HG03469 (cell line): ENCODE measurements at regions not wholly inside any gene's neighbourhood (a gene's known extent, or its start where the extent isn't known, plus 50 kb on each side); places are given as distances from the start of the nearest gene placed in this dataset.
"Not testable (repeated sequence)": the region's sequence is repeated elsewhere in the genome, so short reads cannot be mapped to it uniquely, and the experiment has no call there.

Experiments used
- ATAC-seq: cut with Tn5 transposase; IDR thresholded peaks from one replicate; pipeline ENCODE4 v1.9.1; 2021; ENCODE audit warnings: mild to moderate bottlenecking, moderate library complexity, moderate number of reproducible peaks; ENCODE audit not compliant: unreplicated experiment

DNA sequence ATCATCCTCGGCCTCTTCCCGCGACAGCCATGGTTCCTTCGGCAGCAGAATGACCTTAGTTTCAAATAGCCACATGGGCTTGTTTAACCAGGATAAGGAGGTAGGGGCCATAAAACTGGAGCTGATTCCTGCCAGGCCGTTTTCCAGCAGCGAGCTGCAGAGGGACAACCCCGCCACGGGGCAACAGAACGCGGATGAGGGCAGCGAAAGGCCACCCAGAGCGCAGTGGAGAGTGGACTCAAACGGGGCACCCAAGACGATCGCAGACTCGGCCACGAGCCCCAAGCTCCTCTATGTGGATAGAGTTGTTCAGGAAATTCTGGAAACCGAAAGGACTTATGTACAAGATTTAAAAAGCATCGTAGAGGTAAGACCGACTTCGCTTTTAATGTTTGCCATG lies 131.8 kb upstream of the MTHFD1L start:
- no peak for ATAC-seq

DNA sequence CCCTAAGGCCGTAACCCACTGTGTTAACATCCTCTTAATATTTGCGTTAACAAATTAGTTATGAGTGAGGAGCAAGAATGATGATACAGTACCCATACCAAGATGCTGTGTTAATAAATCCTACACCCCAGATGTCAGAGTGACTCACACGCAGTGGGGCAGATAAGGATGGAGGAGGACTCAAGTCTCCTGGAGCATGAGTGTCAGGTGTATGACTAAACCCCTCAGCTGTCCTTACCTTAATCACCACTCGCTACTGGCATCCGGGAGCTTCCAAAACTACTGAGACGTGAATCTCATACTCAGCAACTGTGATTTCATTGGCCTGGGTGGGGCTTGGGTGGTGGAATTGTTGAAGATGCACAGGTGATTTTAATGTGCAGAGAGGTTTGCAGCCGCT lies 131.3 kb upstream of the MTHFD1L start:
- ATAC-seq = no peak

DNA sequence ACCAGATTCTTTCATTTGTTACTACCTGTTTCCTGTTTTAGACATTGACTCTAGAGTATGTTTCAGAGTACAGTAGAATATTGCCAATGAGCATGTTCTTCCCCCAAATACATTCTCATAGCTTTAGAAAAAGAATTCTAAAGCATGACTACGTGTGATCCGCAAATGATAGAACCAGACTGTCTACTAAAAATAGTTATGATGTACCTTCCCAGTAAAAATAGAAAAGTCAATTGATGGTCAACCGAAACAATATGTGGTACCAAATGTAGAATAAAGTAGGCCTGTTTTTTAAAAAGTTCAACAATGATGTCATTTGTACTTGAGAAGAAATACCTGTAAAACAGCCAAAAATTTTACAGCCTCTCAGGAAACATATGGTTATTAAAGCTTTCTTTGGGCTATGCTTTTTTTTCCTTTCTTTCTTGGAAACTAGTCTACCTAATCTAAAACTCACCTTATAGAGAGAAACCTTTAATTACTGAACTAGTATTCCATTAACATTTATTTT lies 130.1 kb upstream of the MTHFD1L start:
- no peak for ATAC-seq

DNA sequence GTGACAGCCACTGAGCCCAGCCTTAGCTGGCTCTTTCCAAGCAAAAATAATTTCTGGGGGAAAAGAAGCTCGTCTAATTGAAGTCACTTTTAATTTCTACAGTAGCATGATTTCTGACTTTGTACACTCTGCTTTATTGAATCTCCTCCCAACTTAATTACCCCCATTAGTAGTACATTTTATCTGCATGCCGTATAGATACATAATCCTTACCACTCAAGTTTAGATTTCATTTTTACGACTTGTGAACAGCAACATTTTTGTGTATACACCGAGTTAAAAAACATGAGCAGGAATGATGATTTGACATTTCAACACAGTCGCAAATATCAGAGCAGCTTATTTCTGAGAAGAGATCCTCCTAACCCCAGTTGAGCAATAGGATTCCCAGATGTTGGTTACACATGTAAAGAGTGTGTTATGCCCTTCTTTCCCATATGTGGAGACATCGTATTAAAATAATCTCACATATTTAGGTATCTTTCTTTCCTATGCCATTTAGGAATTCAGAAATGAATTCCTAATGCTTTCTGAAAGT lies 127.3 kb upstream of the MTHFD1L start:
- no peak for ATAC-seq

DNA sequence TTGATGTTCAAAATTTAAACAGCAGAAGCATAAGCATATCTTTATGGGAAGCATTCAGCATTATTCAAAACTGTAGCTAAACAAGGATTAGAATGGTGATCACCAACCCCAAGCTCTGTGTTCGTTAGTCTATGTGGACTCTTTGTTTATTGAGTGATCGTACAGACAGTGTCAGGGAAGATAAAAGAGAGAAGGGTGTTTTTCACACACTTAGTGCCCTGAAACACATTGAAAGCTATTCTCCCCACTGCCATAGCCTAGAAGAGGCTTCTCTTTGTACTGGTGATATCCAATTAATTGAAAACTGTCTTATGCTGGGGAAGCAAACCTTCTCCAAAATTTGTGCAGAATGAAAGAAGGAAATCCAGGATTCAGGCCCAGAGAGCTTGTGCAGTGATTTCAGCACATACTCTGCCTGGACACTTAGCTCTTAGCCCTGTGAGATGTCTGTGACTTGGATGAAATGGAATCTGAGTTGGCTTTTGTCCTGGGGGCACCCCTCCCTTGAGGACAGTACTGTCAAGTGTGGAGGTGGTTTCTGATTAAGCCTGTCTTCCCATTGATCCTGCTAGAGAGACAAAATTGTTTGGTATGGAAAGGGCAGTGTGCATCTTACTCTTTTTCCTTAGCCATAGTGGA lies 125.7 kb upstream of the MTHFD1L start:
- ATAC-seq = no peak

DNA sequence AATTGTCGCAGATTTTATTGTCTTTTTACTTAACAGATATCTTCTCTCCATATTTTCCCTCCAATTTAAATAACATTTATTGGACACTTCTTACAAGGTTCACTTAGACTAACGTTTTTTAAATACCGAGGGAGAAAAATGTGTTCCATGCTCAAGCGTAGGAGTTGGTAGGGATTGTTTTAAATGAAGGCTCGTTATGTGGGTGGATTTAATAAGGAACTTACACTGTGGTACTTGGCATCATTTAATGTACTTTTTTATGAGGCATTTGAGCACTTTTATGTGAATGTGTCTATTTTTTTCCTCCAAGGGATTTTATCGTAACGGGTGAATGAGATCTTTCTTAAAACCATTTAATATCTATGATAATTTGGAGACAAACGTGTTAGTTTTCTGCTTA lies 125.0 kb upstream of the MTHFD1L start:
- no peak for ATAC-seq

DNA sequence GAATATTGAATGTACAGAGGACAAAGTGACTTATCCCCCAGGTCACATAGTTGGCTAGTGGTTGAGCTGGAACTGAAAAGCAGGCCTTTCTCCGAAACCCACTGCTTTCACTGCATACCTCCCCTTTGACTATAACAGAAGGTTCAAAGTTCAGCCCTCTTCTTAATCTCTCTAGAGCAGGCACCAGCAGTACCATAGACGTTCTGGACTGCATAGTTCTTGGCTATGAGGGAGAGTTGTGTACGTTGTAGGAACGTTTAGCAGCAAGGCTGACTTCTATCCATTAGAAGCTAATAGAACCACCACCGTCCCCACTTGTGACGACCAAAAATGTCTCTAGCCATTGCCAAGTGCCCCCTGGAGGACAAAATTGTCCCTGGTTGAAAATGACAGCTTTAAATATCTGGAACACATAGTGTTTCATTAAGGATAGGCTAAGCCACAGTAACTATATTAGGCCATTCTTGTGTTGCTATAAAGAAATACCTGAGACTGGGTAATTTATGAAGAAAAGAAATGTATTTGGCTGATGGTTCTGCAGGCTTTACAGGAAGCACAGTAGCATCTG lies 123.8 kb upstream of the MTHFD1L start:
- ATAC-seq = no peak

DNA sequence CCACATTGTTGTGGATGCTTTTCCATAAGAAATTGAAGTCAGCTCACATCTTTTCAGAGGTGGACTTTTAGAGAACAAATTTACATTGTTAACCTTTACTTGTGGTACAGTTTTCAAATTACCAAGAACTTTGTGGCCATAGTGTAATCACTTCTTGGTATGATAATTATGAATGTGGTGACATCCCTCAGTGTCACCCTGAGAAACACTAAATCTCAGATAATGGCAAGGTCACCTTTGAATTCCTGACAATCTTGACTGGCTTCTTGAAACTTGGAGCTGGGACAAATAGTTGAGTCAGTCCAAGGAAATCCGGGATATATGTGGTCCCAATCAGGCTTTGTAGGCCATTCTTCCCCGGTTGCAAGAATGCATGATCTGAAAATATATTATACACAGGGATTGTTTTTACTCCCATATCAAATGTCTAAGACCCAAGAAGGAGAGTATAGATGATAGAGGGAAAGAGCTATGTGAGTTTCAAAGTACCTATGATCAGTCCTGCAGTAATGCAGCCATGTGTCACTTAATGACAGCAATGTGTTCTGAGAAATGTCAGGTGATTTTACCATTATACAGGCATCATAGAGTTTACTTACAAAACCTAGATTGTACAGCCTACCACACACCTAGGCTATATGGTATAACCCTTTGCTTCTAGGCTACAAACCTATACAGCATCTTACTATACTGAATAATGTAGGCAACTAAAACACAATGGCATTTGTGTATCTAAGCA lies 120.8 kb upstream of the MTHFD1L start:
- no peak for ATAC-seq

DNA sequence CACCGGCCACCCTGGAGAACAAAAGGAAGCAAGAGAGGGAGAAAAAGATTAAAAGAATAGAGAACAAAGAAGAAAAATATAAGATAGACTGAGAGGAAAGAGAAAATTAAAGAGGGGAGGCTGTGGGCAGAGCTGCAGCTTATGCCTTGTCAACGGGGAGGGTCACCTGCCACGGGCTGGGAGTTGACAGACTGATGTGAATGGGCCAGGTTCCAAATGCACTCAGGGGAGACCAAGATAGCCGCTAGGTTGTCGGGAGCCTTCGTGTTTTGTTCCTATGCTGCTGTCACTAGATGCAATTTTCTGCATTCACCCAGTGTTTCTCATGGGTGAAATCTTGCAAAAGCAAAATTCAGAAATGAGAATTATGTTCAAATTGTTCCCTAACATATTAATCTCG lies 119.6 kb upstream of the MTHFD1L start:
- no peak for ATAC-seq

DNA sequence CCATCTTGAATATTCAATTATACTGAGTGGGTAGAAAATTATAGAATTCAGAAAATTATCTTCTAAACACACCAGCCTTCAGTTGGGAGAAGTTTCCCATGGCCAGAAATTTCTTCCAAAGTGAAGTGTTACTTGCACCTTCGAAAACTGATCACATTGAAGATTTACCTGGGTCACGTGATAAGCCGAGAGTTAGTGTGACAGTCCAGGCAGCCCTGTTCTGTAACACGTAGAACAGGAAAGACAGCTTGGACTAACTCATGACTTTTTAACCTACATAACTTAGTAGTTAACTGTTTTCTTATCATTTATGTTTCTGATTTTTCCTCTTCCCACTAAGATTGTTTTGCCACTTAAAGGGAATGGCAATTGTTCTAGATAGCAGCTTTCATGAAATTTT lies 118.3 kb upstream of the MTHFD1L start:
- no peak for ATAC-seq

DNA sequence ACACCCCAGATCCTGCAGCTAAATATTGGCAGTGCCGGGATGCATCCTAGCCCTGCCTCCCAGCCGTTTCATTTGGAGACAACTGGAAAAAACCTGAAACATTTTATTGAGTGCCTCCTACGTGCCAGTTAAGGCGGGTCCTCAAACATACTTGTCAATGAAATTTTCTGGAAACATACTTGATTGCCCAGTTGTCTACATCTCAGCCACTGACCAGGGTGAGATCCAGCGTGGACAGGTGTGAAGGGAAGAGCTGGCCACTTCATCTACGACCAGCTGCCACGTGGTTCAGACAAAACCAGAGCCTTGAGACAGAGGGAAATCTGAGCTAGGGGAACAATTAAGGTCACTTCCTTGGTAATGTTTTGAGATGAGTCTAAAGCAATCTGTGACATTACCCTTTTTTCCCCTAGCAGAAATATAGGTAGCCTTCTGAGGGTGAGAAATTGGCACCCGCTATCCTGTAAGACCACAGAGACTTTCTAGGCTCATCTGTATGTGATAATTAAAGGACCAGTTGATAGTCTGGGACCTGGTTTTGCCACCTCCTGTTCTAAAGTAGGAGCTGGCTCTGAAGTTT lies 116.3 kb upstream of the MTHFD1L start:
- ATAC-seq = no peak

DNA sequence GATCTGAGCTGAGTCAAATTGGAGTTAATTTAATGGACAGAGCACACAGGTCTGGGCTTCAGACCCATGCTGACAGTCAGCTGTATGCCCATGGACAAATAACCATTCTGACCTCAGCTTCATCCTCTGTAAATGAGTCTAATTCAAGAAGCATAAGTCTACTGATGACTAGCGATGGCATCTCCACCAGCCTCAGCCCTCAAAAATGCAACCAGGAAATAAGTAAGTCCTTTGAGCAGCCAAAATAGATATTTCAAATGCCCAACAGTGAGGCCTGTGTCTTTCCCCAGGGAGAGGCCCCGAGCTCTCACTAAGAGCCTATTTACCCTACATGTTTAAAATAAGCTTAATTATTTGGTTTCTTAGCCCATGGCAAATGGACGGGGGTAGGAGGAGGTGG lies 114.2 kb upstream of the MTHFD1L start:
- ATAC-seq = no peak

DNA sequence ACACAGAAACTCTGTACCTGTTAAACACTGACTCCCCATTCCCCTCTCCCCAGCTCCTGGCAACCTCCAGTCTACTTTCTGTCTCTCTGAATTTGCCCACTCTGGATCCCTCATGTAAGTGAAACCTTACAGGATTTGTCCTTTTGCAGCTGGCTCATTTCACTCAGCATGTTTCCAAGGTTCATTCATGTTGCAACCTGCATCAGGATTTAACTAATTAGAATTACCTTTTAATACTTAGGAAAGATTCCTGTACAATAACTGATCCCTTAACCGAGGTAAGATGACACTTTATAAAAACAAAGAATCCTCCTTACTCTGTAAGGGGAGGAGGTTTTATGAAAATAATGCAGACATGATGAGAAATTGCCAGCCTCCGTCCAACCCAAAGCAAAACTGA lies 113.1 kb upstream of the MTHFD1L start:
- no peak for ATAC-seq

DNA sequence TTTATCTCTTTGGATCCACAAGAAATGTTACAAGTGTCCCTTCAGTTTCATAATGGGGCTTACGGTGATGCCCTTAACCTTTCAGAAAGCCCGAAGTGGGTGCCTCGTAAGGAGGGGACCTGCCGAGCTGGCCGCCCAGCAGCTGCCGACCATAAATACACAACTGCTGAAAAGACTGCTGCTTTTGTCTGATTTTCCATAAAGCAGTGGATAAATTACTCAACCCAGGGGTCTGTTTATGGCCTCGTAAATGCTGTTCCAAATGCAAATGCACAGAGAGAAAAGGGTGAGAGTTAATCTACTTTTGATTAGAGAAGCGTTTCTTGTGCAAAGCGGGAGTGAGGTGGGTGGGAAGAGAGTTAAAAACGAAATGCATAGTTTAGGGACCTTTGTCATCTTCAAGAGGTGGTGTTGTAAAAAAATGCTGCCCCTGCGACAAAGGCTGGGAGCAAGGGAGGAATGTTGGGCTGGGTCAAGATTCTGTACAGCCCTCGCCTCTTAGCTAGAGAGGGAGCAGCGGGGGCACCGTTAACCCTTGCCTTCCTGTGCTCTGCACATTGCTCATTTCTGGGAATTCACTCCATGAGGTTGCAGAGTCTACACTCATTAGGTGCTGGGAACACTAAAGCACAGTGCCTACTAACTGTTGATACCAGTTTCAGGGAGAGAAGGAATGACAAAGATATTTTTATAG lies 112.0 kb upstream of the MTHFD1L start:
- no peak for ATAC-seq

DNA sequence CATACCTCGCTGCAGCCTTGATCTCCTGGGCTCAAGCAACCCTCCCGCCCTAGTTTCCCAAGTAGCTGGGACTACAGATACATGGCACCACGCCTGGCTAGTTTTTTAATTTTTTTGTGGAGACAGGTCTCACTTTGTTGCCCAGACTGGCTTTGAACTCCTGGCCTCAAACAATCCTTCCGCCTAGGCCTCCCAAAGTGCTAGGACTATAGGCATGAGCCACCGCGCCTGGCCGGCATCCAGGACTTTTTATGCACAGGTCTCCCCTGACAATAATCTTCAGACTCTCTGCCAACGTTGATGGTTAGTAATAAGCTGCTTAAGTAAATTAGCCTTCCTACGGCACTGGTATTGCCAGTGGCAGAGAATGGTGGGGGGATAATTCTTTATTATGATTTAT lies 110.5 kb upstream of the MTHFD1L start:
- ATAC-seq = no peak

DNA sequence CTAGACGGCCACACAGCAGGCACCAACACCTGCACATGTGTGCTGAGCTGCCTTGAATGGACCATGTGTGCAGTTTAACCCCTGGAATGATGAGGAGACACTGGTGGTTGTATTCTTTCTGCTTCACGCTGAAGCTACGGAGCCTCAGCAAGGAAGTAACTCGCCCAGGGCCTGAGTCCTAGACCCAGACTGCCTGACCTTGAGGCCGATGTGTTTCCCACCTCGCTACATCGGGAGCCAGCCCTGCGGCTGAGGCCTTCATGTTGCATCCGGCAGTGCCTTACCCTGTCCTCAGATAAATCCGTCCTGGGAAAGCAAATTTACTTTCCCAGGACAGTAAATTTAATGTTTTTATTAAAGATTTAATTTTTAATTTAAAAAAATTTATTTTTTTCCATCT lies 110.0 kb upstream of the MTHFD1L start:
- ATAC-seq = no peak

DNA sequence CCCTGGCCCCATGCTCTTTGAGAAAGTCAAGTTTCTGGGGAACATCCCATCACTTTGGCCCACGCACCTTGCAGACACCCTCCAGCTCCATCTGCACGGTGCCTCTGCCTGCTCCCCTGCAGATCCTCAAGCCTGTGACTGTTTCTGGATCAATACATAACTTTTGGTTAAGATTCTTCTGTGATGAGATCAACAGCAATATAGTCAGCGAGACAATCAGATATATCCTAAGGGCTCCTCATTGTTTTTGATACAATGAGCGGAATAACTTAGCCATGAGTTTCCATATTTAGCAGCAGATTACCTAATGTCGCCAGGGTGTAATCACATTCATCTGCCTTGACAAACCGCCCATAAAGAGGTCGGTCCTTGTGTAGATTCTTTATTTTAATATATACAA lies 109.3 kb upstream of the MTHFD1L start:
- ATAC-seq = no peak

DNA sequence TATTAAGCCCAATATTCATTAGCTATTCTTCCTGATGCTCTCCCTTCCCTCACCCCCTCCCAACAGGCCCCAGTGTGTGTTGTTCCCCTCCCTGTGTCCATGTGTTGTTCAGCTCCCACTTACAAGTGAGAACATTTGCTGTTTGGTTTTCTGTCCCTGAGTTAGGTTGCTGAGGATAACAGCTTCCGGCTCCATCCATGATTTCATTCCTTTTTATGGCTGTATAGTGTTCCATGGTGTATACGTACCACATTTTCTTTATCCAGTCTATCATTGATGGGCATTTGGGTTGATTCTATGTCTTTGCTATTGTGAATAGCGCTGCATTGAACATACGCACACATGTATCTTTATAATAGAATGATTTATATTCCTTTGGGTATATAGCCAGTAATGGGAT lies 107.7 kb upstream of the MTHFD1L start:
- ATAC-seq = not testable (repeated sequence)

DNA sequence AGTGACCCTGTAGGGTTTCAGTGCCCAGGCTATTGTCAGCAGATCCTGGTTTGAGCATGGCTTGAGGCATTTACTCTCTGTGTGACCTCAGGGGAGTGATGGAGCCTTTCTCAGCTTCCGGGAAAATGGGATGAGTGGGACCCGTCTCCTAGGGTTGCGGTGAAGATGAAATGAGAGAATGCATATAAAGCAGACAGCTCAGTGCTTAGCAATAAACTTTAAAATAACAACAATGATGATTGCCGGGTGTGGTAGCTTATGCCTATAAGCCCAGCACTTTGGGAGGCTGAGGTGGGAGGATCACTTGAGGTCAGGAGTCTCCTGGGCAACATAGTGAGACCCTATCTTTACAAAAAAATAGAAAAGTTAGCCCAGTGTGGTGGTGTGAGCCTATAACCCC lies 106.0 kb upstream of the MTHFD1L start:
- no peak for ATAC-seq

DNA sequence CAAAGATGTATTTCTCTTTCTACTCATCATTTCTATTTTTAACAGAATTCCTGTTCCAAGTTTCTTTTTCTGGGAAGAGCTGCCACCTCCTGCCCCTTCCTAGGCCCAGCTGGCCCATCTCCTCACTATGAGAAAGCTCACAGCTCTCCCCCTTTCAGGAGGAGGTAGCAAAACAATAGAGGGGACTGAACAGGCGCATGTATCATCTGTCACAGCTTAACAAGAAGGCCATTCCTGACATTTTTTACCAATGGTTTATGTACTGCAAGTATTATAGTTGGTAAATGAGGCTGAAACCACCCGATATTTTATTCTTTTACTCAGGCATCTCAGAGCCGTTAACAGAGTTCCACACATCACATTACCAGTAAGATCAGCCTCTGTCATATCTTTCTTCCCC lies 103.7 kb upstream of the MTHFD1L start:
- no peak for ATAC-seq
